ENCODE measurements at regions not wholly inside any gene's neighbourhood (a gene's known extent, or its start where the extent isn't known, plus 50 kb on each side); places are given as distances from the start of the nearest gene placed in this dataset.

GRCh38 chr7:31398815-31399214 lies 58.3 kb upstream of the NEUROD6 start:
- no peak for DNase-seq (ENCODE audit: low read depth)

GRCh38 chr7:31407178-31407676 lies 66.7 kb upstream of the NEUROD6 start:
- no peak for DNase-seq (ENCODE audit: low read depth)

GRCh38 chr7:31408140-31408729 lies 67.7 kb upstream of the NEUROD6 start:
- DNase-seq (ENCODE audit: low read depth): no peak

- no peak for DNase-seq (ENCODE audit: low read depth)
Measured at GRCh38 chr7:31410265-31410664, 69.7 kb upstream of the NEUROD6 start.

- DNase-seq (ENCODE audit: low read depth): no peak
Measured at GRCh38 chr7:31411416-31411815, 70.9 kb upstream of the NEUROD6 start.

- no peak for DNase-seq (ENCODE audit: low read depth)
Measured at GRCh38 chr7:31413766-31414165, 73.2 kb upstream of the NEUROD6 start.

- no peak for DNase-seq (ENCODE audit: low read depth)
Measured at GRCh38 chr7:31416381-31416870, 75.9 kb upstream of the NEUROD6 start.

GRCh38 chr7:31418928-31419327 lies 78.4 kb upstream of the NEUROD6 start:
- DNase-seq (ENCODE audit: low read depth): no peak

- DNase-seq (ENCODE audit: low read depth): no peak
Measured at GRCh38 chr7:31419505-31420055, 79.1 kb upstream of the NEUROD6 start.

GRCh38 chr7:31420948-31421347 lies 80.4 kb upstream of the NEUROD6 start:
- no peak for DNase-seq (ENCODE audit: low read depth)

GRCh38 chr7:31421607-31422006 lies 81.1 kb upstream of the NEUROD6 start:
- no peak for DNase-seq (ENCODE audit: low read depth)

- DNase-seq (ENCODE audit: low read depth): no peak
Measured at GRCh38 chr7:31423994-31424393, 83.5 kb upstream of the NEUROD6 start.

- no peak for DNase-seq (ENCODE audit: low read depth)
Measured at GRCh38 chr7:31432176-31432575, 81.7 kb upstream of the ITPRID1 start.

- DNase-seq (ENCODE audit: low read depth): no peak
Measured at GRCh38 chr7:31432836-31433340, 81.0 kb upstream of the ITPRID1 start.

GRCh38 chr7:31437250-31437865 lies 76.5 kb upstream of the ITPRID1 start:
- DNase-seq (ENCODE audit: low read depth): no peak

- no peak for DNase-seq (ENCODE audit: low read depth)
Measured at GRCh38 chr7:31439165-31439564, 74.7 kb upstream of the ITPRID1 start.

GRCh38 chr7:31440511-31440910 lies 73.4 kb upstream of the ITPRID1 start:
- no peak for DNase-seq (ENCODE audit: low read depth)

- no peak for DNase-seq (ENCODE audit: low read depth)
Measured at GRCh38 chr7:31442626-31443025, 71.3 kb upstream of the ITPRID1 start.

GRCh38 chr7:31443457-31443856 lies 70.4 kb upstream of the ITPRID1 start:
- peak; percentile 15 for DNase-seq (ENCODE audit: low read depth)

GRCh38 chr7:31444196-31444595 lies 69.7 kb upstream of the ITPRID1 start:
- DNase-seq (ENCODE audit: low read depth): no peak

- no peak for DNase-seq (ENCODE audit: low read depth)
Measured at GRCh38 chr7:31445686-31446355, 68.1 kb upstream of the ITPRID1 start.

GRCh38 chr7:31448649-31449048 lies 65.2 kb upstream of the ITPRID1 start:
- no peak for DNase-seq (ENCODE audit: low read depth)

GRCh38 chr7:31455844-31456243 lies 58.0 kb upstream of the ITPRID1 start:
- DNase-seq (ENCODE audit: low read depth): no peak

All from CMK (cell line).